ENCODE measurements at regions not wholly inside any gene's neighbourhood (a gene's known extent, or its start where the extent isn't known, plus 50 kb on each side); places are given as distances from the start of the nearest gene placed in this dataset.
"Not testable (repeated sequence)": the region's sequence is repeated elsewhere in the genome, so short reads cannot be mapped to it uniquely, and the experiment has no call there.

DNA sequence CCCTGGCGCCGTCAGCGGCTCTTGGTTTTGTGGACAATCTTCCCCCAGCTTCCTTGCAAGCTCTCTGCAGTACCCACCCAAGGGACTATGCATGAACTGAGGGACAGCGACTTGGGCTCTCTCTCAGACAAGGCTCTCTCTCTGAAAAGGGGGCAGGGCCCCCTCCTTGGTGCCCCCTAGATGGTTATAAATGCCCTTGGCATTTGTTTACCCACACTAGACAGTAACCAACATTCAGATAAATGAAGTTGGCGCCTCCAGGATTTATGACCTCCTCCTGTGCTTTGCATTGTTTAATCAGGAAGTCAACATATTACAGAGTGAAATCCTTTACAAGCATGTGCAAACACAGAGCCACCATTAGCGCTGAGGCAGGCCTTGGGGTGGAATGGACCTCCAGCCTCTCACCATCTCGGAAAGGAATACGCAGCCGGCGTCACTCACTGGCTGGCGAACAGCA, 547.4 kb upstream of the ID2 start:
- no peak for ATAC-seq

DNA sequence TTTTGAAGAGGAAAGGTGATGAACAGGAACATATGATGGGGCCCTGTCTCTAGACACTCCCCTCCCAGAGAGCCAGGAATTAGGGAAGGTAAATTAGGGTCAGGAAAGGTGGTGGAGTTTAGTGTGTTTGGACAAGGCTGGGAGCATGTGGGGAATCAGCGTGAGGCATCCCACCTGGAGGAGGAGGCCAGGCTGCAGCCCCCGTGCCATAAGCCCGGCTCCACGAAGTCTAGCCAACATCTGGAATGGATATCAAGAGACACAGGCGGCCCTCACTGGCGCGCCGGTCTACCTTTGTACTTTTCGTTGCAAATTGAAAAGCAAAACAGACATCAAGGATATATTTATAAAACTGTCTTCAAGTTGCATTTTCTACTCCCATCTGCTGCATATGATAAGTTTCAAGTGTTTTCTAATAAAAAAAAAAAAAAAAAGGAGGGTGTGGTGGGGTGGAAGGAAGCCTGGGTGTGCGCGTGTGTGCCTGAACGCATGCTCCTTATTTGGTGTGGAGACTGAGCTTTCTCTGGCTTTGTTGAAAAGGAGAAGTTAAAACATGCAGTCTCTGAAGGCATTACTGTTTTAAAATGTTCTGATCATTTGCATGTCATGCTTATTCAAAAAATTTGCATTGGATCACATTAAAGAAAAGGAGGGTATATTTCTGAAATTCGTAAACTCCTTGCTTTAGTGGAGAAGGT, 546.7 kb upstream of the ID2 start:
- no peak for ATAC-seq

DNA sequence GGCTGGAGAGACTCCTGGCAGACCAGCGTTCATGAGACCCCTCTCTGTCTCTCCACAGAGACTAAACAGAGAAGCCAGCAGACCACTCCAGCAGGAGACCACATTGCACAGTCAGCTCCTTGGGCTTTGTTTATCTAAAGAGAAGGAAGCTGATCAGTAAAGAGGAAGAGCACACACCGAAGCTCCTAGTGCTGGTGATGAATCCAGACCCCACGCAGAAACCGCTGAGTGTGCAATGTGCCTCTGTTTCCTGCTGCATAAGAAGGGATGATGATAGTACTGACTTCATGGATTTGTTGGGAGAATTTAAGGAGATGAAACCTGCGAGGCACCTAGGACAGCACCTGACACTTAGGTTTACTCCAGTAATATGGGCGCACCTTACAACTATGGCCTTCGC, 544.1 kb upstream of the ID2 start:
- no peak for ATAC-seq

DNA sequence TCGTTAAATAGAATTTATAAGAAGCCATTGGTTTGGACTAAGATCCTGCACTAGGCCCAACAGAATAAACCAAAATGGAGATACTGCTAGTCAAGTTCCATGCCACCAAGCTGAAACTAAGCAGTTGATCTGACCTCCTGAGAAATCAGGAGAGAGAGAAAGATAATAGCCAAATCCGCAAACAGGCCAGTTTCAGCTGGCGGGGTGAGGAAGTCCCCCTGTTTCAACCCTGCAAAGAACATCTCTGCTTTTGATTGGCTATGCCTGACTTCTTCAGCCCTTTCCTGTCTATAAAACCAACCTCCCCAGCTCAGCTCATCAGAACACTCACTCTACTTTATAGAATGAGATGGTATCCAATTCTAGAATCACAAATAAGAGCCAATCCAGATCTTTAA, 543.3 kb upstream of the ID2 start:
- no peak for ATAC-seq

DNA sequence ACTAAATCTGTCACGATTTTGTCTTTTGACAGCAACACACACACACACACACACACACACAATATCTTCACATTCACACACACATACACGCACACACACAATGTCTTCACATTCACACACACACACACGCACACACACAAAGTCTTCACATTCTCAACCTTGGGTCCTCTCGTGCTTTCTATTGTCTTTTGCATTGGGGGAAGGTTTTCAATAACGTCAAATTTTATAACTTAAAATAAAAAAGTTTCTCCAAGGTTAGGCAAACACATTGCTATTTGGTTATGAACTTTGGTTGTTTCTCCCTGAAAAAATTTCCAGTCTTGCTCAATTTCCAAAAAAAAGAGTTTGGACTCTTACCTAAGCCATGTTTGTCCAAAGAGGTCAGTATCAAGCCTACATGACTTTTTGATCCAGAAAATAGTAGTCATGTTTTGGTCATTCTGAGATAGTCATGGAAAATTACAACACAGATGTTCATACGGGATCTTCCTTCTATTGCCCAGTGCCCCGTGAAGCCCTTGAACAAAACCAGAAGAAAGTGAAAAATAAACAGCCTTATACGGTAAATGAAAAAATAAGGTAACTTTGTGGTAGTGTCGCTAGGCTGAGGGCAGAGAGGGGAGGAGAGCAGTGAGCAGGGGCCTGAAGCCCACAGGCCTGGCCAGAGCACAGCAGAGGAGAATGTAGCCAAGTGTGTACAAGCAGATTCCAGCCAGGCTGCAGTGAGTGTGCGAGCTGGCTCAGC, 542.8 kb upstream of the ID2 start:
- no peak for ATAC-seq

DNA sequence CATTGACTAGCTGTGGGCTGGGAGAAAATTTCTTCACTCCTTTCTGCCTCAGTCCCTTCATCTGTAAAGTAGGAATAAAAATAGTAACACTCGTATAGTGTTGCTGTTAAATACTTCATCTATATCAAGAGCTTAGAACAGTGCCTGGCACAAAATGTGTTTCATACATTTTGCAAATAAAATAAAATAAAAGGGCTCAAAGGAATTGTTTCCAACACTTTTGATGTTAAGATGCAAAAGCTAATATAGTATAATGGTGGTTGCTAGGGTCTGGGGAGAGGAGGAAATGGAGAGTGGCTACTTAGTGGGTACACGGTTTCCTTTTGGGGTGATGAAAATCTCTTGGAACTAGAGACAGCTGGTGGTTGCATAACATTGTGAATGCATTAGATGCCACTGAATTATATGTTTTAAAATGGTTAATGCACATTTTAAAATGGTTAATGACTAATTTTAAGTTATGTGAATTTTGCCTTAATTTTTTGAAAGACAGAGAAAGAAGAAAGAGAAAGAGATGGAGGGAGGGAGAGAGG, 542.1 kb upstream of the ID2 start:
- ATAC-seq: no peak

DNA sequence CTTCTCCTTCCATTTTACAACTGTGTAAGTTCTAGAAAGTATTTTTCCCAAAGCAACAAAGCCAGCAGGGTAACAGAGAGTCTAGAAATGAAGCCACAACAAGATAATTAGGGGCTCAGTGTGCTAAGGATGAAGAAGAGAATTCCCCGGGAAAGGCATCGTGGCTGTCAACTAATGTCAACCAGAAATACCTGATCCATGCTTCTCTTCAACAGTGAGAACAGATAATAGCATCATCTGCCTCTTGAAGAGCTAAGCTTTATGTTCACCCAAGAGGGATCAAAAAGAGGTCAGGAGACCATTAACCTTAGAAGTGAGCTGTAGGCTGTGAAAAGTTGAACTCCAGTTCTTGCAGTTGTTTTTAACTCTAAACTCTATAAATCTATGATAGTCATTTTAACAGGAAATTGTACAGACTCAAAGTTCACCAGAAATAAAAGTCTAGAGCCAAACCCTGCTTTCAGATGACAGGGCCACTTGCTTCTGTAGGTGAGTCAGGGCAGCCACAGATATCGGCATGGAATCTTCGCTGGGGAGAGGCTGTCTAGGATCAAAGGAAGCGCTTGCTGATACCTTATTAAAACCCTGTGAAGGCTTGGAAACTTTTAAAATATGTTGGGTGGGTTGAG, 540.7 kb upstream of the ID2 start:
- peak in 1 of 2 donors; percentile 51 for ATAC-seq

DNA sequence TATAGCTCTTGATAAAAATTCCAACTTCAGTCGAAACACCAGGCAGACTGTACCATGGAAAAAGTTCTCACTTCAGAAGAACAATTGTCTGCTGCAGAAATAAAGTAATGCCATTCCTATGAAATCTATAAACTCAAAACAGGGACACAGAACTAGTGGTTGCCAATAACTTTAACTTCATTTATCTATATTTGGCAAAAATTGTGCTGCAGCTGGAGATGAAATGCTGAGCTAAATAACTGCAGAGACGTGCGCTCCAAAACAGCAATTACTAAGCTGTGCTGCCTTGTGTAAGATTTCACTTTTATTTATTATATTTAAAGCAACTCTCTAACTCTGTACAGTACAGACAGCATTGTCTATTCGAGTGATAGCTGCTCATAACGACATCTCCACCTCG, 540.1 kb upstream of the ID2 start:
- ATAC-seq: no peak

DNA sequence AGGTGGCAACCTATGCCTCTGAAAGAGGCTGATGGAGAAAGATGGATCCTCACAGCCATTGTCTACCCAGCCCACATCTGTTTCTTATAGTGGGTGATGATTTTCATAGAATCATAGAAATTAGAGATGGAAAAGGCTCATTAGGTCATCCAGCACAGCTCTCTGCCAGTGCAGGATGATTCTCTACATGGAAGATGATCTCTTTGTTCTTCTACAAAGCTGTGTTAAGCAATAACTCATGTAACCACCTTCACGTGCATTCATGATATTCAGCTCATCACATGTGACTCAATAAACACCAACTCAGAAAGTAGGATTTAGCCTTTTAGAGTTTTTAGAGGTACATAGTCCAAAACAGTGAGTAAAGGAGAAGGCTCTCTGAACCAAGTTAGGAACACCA, 539.4 kb upstream of the ID2 start:
- no peak for ATAC-seq

DNA sequence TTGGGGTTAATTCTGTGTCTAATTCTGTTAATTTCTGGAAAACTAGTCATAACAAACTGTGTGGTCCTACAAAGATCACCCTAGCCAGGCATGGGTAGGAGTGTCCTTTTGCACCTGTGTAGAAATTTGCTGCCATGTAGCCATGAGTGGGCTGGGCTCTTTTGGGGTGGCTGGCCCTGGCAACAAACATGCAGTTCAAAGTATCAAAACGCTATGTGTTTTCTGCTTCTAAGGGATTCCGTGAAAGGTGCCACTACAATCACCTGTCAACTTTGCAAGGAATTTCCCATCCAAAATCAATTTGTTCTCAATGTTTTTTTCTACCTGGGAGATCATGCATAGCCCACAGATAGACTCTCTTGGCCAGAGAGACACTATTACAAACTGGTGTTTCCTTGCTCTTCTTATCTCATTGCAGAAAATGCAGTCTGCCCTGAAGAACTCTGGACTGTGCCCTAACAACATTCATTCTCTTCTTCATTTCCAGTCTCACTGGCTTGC, 537.7 kb upstream of the ID2 start:
- ATAC-seq: no peak

DNA sequence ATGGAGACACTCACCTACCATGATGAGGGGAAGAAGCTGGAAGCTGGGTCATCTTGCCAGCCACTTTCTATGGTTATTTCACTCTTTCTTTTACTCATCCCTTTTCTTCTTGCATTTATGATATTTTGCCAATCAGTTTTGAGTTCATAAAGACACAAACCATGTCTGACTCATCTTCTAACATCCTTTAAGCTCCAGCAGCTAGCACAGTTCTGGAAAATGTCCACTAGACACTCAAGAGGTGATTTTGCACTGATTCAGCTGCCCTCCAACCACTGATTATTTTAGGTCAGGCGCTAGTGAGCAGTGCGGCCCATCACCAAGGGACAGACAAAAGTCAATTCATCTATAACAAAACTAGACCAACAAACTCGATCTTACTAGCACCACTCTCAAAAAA, 537.1 kb upstream of the ID2 start:
- ATAC-seq: no peak

DNA sequence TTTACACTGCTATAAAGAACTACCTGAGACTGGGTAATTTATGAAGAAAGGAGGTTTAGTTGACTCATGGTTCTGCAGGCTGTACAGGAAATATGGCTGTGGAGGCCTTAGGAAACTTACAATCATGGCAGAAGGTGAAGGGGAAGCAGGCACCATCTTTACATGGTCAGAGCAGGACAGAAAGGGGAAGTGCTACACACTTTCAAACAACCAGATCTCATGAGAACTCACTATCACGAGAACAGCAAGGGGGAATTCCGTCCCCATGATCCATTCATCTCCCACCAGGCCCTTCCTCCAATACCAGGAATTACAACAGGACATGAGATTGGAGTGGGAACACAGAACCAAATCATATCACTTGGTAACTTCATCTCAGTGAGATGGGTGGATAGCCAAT, 536.5 kb upstream of the ID2 start:
- not testable (repeated sequence) for ATAC-seq

DNA sequence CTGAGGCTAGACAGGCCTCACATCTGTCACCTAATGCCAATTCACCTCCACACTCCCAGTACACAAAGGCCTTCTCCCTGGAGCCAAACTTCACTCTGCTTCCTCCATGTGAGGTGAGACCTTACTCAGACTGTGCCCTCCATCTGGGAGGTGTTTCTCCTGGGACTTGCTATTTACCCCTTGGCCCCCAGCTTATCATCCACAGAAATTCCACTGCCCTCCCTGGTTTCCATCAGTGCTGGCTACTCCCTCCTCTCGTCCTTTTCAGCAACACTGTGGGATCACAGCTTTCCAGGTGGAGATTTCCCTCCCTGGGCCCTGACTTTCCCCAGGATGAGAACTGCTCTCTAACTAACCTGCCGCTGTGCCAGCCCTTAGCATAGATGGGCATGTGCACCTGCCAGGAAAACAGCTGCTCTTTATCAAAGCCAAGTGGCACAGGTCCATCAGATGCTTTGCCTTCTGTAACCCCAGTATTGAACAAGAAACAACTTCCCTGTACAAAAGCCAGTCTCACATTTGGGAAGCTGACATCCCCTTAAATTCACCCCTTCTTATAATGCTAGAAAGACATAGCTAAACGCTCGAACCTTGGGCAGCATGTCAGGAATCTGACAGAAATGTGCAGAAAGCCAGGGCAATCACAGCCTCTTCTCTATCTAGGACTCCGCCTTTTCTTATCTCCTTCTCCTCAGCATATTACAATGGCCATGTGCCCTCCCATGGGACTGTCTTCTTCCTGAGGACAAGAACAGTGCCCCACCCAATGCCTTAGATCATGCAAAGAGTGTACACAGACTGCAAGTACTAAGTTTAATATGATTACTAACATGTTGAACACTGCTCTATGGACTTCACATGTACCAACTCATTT, 535.5 kb upstream of the ID2 start:
- no peak for ATAC-seq

DNA sequence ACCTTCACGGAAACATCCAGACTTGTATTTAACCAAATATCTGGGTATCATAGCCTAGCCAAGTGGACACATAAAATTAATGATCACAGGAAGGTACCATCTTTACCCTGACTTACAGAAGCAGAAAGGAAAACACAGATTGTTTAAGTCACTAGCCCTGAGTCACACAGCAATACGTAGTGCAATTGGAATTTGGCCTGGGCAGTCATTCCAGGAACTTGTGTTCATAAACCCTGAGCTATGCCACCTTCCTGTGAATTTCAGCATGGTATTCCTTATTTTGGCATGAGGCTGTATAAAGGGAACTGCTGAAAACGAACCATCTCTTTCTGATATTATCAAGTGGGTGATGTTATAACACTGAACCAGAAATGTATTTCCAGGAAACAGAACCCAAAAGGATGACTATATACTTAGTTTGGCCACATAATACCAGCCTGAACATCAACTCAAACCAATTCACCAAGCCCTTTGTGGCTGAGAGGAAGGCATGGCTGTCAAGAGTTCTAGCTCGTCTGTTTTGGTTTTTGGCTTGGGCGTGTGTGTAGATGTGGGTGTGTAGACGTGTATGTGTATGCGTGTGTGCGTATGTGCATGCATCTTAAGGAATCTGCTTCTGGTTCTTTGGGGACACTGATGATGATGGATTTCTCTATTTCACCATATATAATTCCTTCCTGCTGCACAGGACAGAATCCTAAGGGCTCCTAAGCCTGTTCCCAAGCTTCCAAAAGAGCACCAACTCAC, 533.4 kb upstream of the ID2 start:
- peak; percentile 25 to 26 for ATAC-seq

DNA sequence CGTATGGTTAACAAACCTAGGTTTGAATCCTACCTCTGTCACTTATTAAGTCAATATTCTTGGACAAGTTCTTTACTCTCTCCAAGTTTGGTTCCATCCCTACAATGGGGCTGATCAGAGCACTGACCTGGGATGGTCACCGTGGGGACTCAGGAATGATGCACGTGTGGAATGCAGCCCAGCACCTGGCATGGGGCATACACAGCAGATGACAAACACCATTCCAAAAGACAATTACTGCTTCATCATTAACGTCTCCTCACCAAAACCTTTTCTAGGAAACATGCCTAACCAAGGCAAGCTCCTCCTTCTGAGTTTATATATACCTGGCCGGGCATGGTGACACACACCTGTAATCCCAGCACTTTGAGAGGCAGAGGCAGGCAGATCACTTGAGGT, 532.9 kb upstream of the ID2 start:
- no peak for ATAC-seq

DNA sequence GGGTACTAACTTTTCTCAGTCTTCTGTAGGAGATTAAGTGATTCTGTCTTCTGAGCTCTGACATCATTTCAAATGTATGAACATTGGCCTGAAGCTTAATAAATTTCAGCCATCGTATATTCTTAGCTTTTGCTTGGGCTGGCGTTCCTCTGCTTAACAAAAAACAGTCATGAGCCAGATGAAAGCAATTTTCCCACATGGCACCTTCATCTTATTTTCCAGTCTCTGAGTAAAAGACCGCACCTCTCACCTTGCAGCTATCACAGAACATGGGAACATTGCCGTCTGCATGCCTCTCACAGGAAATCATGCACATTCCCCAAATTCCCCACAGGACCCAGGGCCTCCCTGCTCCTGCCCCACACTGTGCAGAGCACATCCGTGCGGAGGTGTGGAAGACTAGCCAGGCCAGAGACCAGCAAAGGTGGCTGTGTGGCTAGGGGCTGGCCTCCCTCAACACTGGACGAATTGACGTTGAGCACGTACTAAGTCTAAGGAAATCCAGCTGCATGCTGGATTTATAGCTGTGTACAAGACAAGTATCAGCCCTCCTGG, 531.8 kb upstream of the ID2 start:
- ATAC-seq: no peak

DNA sequence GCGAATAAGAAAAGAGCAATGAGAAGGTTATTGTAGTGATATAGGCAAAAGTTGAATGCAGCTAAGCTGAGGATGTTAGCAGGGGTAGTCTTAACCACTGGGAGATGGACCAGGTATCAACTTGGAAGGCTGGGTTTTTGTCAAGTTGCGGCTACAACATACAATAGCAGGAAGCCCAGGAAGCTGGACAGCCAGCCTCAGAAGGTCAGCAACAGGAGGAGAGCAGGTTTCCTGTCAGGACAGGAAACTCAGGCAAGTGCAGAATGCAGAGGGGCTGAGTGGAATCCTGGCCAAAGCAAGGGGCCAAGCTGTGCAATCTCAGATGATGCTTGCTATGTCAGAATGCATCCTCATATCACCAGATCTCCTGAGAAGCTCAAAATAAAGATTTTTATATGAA, 530.0 kb upstream of the ID2 start:
- no peak for ATAC-seq

DNA sequence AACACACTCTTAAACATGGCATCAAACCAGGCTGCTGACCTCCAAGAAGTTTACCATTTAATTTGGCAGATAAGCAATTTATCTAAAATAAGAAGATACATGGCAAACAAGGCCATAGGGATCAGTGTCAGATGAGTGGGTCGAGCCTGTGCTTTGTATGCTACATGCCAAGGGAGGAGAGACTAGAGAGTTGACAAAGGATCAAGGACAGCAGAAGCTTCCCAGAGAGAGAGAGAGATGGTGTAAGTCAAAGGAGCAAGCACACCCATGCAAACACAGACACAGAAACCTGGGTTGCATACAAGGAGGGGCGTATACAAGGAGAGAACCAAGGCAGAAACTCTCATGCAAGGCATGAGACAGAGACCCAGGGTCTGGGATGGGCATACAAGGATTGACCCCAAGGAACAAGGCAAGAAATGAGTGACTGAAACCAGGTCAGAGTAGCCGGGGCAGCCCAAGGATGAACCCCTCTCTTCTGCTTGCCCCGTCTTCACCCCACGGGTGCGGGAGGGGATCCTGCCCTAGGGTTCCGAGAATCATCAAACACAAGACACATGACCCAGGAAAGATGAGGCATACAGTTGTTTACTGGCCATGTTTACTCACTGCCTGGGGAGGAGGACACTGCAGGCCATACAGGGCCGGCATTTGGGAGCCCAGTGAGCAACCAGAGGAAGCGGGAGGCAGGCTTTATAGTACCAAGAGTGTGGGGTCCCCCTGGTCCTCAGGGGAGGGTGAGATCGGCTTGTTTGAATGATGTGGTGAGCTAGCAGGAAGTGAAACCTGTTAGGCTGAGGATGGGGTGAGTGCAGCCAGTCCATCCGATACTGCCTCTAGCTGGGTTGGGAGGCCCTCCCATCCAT, 529.2 kb upstream of the ID2 start:
- no peak for ATAC-seq

DNA sequence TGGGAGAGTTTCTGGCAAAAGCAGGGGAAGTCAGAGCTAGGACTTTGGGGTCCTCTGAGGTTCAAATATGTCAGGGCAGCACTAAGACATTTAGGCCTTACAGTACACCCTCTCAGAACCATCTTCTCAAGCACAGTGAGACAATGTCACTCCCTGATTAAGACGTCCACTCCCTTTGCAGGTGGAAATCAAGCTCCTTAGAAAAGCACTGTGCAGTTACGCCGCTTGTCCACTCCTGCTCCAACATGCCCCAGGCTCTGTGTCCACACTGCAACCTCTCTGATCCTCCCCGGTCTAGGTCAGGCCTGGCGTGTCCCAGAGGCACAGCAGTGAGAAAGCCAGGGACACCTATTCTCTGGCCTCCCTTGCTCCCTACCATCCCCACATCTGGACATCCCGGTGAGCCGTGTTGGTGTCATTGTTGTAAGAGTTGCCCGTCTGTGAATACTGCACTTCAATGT, 528.6 kb upstream of the ID2 start:
- no peak for ATAC-seq

DNA sequence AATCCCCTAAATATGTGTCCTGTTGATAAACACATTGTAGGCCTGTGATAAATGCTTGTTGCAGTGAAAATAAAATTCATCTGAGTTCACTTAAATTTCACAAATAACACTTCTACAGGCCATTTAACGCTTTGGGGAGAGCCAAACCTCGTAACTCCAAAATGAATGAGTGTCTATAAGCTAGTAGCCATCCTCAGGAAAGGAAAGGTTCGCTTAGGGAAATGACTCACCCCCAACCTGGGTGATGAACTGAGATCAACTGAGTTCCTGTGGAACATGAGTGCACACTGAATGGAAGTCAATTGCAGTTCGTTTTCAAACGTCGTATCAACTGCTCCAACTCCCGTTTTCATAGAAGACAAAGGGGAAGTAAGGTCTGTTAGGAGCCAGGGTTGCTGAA, 527.6 kb upstream of the ID2 start:
- ATAC-seq: no peak
